ENCODE measurements at regions not wholly inside any gene's neighbourhood (a gene's known extent, or its start where the extent isn't known, plus 50 kb on each side); places are given as distances from the start of the nearest gene placed in this dataset.

- Histone ChIP-seq H3K36me3 (ENCODE audit: low read depth, low read length) (no peaks in the 10 kb centered on the region), H4K20me1 (ENCODE audit: low read length) (no peaks in the 10 kb centered on the region), H3F3A (ENCODE audit: low read length, unreplicated experiment) (no peaks in the 10 kb centered on the region), H3K4me1 (ENCODE audit: insufficient read depth, low read length) (peaks cover 6% of the 10 kb centered on the region; the same call in 1 of the 2 replicates), H3K4me2 (ENCODE audit: low read length) (no peak overlapping the region), H2AFZ (ENCODE audit: low read length) (no peak overlapping the region), H3K9me3 (ENCODE audit: low read length) (no peaks in the 10 kb centered on the region), H3K9ac (ENCODE audit: low read length) (no peak overlapping the region), H3K27ac (ENCODE audit: low read length) (no peak overlapping the region), H3K4me3 (ENCODE audit: low read length) (no peak overlapping the region), H3K9me2 (replicated peaks; ENCODE audit: low read length) (no peaks in the 10 kb centered on the region), H3K79me2 (ENCODE audit: low read length) (no peaks in the 10 kb centered on the region), H3K27me3 (ENCODE audit: low read length) (no peaks in the 10 kb centered on the region)
- ATAC-seq (no peak), DNase-seq (no peak)
- ChIA-PET CTCF (no interaction called here), POLR2A (ENCODE audit: unreplicated experiment) (no interaction called here)
- intact Hi-C loops (cut with micrococcal nuclease) = no loop called here
- TF ChIP-seq EZH2 (IDR thresholded peaks at IDR 0.05; ENCODE audit: low read length, unreplicated experiment) = no peak
- no peak for TF ChIP-seq EZH2phosphoT487 (IDR thresholded peaks at IDR 0.05; ENCODE audit: borderline replicate concordance, low read length)
- no peak for TF ChIP-seq CTCF (conservative IDR thresholded peaks at IDR 0.05; ENCODE audit: low read depth, low read length)
- no TSS peak for BruUV-seq (replicated peaks)
These were observed 443.0 kb downstream of the PCDH10 start for GRCh38 chr4:133592106-133592505.

- no peak overlapping the region for H3K4me3 ChIP-seq (ENCODE audit: low read length)
- no peaks in the 10 kb centered on the region for H3K4me1 ChIP-seq (ENCODE audit: insufficient read depth, low read length)
- TF ChIP-seq EZH2phosphoT487 (IDR thresholded peaks at IDR 0.05; ENCODE audit: borderline replicate concordance, low read length) (no peak), EZH2 (IDR thresholded peaks at IDR 0.05; ENCODE audit: low read length, unreplicated experiment) (no peak), CTCF (conservative IDR thresholded peaks at IDR 0.05; ENCODE audit: low read depth, low read length) (no peak)
- H4K20me1 ChIP-seq (ENCODE audit: low read length) = no peaks in the 10 kb centered on the region
- no peak overlapping the region for H2AFZ ChIP-seq (ENCODE audit: low read length)
- CTCF ChIA-PET = no interaction called here
- no peaks in the 10 kb centered on the region for H3K36me3 ChIP-seq (ENCODE audit: low read depth, low read length)
- POLR2A ChIA-PET (ENCODE audit: unreplicated experiment) = no interaction called here
- H3K9me2 ChIP-seq (replicated peaks; ENCODE audit: low read length) = no peaks in the 10 kb centered on the region
- no peak overlapping the region for H3K27ac ChIP-seq (ENCODE audit: low read length)
- DNase-seq (no peak), ATAC-seq (no peak)
- no peaks in the 10 kb centered on the region for H3K27me3 ChIP-seq (ENCODE audit: low read length)
- no TSS peak for BruUV-seq (replicated peaks)
- H3K9ac ChIP-seq (ENCODE audit: low read length) = no peak overlapping the region
- H3K4me2 ChIP-seq (ENCODE audit: low read length) = no peak overlapping the region
- H3K9me3 ChIP-seq (ENCODE audit: low read length) = no peaks in the 10 kb centered on the region
- no peaks in the 10 kb centered on the region for H3F3A ChIP-seq (ENCODE audit: low read length, unreplicated experiment)
- intact Hi-C loops (cut with micrococcal nuclease) = no loop called here
- H3K79me2 ChIP-seq (ENCODE audit: low read length) = no peaks in the 10 kb centered on the region
These were observed 439.2 kb downstream of the PCDH10 start for GRCh38 chr4:133588306-133588705.

- Histone ChIP-seq H3K36me3 (ENCODE audit: low read depth, low read length) (no peaks in the 10 kb centered on the region), H2AFZ (ENCODE audit: low read length) (no peak overlapping the region), H3K9me2 (replicated peaks; ENCODE audit: low read length) (no peaks in the 10 kb centered on the region), H3F3A (ENCODE audit: low read length, unreplicated experiment) (no peaks in the 10 kb centered on the region), H4K20me1 (ENCODE audit: low read length) (no peaks in the 10 kb centered on the region), H3K4me3 (ENCODE audit: low read length) (no peak overlapping the region), H3K4me1 (ENCODE audit: insufficient read depth, low read length) (no peaks in the 10 kb centered on the region), H3K79me2 (ENCODE audit: low read length) (no peaks in the 10 kb centered on the region), H3K9me3 (ENCODE audit: low read length) (no peaks in the 10 kb centered on the region), H3K27ac (ENCODE audit: low read length) (no peak overlapping the region), H3K27me3 (ENCODE audit: low read length) (no peaks in the 10 kb centered on the region), H3K9ac (ENCODE audit: low read length) (no peak overlapping the region), H3K4me2 (ENCODE audit: low read length) (no peak overlapping the region)
- POLR2A ChIA-PET (ENCODE audit: unreplicated experiment) = no interaction called here
- intact Hi-C loops (cut with micrococcal nuclease) = no loop called here
- ATAC-seq (no peak), DNase-seq (no peak)
- no peak for TF ChIP-seq EZH2 (IDR thresholded peaks at IDR 0.05; ENCODE audit: low read length, unreplicated experiment)
- no peak for TF ChIP-seq EZH2phosphoT487 (IDR thresholded peaks at IDR 0.05; ENCODE audit: borderline replicate concordance, low read length)
- TF ChIP-seq CTCF (conservative IDR thresholded peaks at IDR 0.05; ENCODE audit: low read depth, low read length) = no peak
- CTCF ChIA-PET = no interaction called here
- no TSS peak for BruUV-seq (replicated peaks)
These were observed 436.2 kb downstream of the PCDH10 start for GRCh38 chr4:133585323-133585722.

Data from PC-3 (cell line).